A549 (cell line): ENCODE measurements at regions not wholly inside any gene's neighbourhood (a gene's known extent, or its start where the extent isn't known, plus 50 kb on each side); places are given as distances from the start of the nearest gene placed in this dataset.

ENCODE experiments used
- CTCF ChIP-seq: fragments of >200 bp; sonication (Bioruptor Twin); formaldehyde crosslinking; IDR thresholded peaks from 3 replicates; pipeline ENCODE4 v1.5.1; 2016
- JUNB ChIP-seq: fragments of >200 bp; sonication (Bioruptor Twin); formaldehyde crosslinking; IDR thresholded peaks from 2 replicates; pipeline ENCODE4 v1.6.1; 2016
- PHF8 ChIP-seq: fragments of 200-600 bp; sonication (generic); IDR thresholded peaks from 2 replicates; pipeline ENCODE4 v1.6.1; 2016; ENCODE audit warnings: low read depth, mild to moderate bottlenecking, antibody characterized with exemption, moderate library complexity, borderline replicate concordance
- RCOR1 ChIP-seq: fragments of 150-350 bp; IDR thresholded peaks from 2 replicates; pipeline ENCODE4 v1.6.1; 2014; ENCODE audit warnings: antibody characterized with exemption, low read length, low read depth

- no peak for TF ChIP-seq RCOR1
- no peak for TF ChIP-seq CTCF
- no peak for TF ChIP-seq PHF8
- no peak for TF ChIP-seq JUNB
Measured at GRCh38 chr18:41713969-41714825, 240.8 kb upstream of the PIK3C3 start.
